ENCODE measurements at regions not wholly inside any gene's neighbourhood (a gene's known extent, or its start where the extent isn't known, plus 50 kb on each side); places are given as distances from the start of the nearest gene placed in this dataset.
"Not testable (repeated sequence)": the region's sequence is repeated elsewhere in the genome, so short reads cannot be mapped to it uniquely, and the experiment has no call there.

- DNase-seq (ENCODE audit: low spot score): not testable (repeated sequence)
Measured at GRCh38 chr2:66242888-66243287, 192.0 kb upstream of the MEIS1 start.

GRCh38 chr2:66242099-66242789 is 192.7 kb upstream of the MEIS1 start:
- DNase-seq (ENCODE audit: low spot score): no peak

DNA sequence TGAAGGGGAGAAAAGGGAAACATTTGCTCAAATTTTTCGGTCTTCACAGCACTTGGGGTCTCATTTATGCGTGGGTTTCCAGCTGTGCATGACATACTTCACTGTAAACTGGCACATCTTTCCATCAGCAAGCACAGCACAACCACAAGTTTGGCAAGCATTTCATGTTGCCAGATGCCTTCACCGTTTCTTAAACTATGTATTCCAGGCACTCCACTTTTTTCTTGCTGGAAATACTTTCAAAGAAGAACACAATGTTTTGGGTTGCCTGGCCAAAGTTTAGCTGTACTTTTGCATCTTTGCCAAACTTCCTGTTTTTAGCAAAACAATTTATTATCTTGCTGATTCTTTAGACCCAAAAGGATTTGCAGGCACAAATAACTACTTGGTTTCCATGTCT is 194.6 kb upstream of the MEIS1 start:
- DNase-seq (ENCODE audit: low spot score): no peak

DNA sequence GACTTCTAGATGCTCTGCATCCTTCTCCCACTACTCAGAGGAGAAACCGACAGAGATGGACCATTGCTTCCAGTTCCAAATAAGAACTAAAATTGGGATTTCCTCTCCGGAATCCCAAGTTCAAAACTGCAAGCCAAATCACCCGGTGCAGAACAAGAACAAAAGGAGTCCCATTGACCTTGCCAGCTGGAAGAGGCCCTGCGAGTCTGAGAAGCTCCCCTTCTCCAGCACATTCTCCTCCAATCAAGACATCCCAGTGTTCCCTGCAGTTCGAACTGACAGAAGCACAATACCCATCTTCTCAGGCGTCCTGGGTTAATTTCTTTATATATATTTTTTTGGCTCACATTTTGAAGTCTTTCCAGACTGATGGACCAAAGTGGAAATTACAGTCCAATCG is 195.3 kb upstream of the MEIS1 start:
- DNase-seq (ENCODE audit: low spot score): no peak

DNA sequence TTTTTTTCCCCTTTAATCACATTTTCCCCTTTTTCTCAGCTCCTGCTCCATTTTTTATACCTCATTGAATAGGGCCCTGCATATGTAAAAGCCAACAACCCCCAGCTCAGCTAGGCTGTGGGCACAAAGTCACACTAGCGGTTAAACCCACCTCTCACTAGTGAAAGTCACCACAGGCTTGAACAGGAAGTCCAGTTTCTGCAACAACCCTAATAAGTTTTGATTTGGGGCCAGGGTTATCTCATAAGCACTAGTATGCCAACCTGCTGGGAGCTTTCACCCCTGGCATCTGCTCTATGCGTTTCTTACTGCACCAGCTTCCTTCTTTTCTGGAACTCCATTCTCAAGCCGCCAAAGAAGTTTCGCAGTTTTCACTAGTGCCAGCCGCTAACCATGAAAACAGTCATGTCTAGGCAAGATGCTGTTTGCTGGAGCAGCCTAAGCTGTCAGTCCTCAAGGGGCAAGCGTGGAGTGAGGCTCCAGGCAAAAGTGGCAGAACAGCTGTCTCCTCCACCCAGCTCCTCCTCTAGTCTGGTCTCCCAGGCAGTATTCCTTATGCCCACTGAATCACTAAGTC is 197.0 kb upstream of the MEIS1 start:
- DNase-seq (ENCODE audit: low spot score): no peak

GRCh38 chr2:66236816-66237802 is 197.8 kb upstream of the MEIS1 start:
- no peak for DNase-seq (ENCODE audit: low spot score)

GRCh38 chr2:66236067-66236685 is 198.7 kb upstream of the MEIS1 start:
- DNase-seq (ENCODE audit: low spot score): no peak

- no peak for DNase-seq (ENCODE audit: low spot score)
Measured at GRCh38 chr2:66235428-66235827, 199.5 kb upstream of the MEIS1 start.

DNA sequence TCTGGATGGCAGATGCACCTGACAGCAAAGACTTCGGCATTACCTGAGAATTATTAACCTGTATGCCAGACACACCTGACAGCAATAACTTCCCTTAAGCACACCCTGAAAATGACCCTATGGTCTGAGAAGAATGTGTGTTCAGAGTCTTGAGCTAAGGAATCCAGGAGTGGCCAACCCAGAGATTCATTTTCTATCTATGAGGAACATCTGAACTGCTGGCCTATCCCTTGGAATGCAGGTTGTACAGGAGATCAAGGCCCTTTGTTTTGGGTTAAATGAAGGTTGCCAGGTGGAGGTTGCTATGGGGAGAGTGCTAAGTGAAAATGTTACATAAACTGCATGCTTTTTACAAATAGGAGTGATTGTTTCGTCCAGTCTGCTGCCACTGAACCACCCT is 200.9 kb upstream of the MEIS1 start:
- DNase-seq (ENCODE audit: low spot score): no peak

DNA sequence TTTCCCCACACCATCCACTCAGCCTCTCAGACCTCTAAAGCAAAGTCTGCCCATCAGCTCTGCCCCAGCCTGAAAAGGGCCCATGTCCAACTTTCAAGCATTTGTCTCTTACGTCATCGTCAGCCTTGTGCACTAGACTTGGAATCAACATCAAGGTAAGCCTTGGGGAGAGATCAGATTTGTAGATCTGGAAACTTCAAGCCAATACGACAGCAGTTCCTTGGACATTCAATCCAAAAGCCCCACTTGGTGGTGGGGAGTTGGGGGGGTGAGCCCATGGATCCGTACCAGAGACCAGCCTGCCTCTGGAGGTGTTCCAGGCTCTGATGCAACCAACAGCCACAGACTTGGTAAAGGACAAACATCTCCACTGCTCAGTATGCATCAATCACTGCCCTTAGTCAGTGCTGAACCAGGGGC is 206.8 kb upstream of the MEIS1 start:
- no peak for DNase-seq (ENCODE audit: low spot score)

- no peak for DNase-seq (ENCODE audit: low spot score)
Measured at GRCh38 chr2:66217039-66217585, 217.8 kb upstream of the MEIS1 start.

DNA sequence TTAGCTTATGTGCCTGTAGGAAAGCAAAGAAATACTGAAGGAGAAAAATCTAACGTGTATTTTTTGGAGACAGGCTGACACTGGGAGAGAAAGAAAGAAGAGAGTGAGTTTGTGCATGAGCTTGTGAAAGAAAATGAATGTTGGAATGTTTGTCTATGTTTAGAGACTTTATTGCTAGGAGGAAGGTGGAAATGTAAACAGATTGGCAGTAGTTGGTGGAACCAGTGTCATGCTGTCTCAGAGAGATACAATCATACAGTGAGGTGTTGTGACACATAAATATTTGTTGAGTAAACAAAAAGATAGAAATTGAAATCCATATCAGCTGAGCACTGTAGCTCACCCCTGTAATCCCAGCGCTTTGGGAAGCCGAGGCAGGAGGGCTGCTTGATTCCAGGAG is 222.2 kb upstream of the MEIS1 start:
- DNase-seq (ENCODE audit: low spot score): no peak

GRCh38 chr2:66202586-66202985 is 232.3 kb upstream of the MEIS1 start:
- no peak for DNase-seq (ENCODE audit: low spot score)

DNA sequence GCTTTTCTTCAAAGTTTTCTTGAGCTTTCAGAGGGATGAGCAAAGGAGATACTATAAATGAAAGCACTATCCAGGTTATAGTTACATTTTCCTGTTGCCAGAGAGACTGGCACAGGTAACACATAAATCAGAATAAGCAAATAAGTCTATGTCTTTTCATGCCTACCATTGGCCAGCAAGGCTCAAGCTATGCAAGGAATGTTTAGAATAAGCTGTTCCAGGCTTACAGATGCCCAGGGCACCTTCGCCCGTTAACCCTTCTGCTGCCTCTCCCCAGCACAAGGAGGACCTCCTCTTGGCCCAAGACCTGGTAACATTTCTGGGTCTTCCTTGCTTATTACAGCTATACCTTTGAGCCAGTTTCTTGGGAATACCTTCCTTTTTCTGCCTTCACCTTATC is 233.7 kb upstream of the MEIS1 start:
- no peak for DNase-seq (ENCODE audit: low spot score)

- no peak for DNase-seq (ENCODE audit: low spot score)
Measured at GRCh38 chr2:66198873-66199272, 236.1 kb upstream of the MEIS1 start.

DNA sequence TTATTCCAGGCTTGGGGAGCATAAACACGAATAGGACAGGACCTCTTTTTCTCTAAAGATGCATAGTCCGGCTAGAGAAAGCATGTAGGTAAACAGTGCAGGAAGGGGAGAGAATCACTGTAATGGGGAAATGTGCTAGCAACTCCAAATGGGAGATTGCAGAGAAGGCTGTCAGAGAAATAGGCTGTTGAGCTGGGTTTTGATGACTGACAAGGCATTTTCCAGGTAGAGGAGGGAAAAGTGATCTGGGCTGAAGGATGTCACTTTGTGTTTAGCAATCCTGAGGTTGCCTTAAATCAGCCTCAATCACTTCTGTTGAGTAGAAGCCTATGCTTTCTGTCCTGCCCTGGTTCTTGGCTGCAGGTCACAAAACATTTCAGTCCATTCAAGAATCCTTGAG is 242.0 kb upstream of the MEIS1 start:
- DNase-seq (ENCODE audit: low spot score): no peak

DNA sequence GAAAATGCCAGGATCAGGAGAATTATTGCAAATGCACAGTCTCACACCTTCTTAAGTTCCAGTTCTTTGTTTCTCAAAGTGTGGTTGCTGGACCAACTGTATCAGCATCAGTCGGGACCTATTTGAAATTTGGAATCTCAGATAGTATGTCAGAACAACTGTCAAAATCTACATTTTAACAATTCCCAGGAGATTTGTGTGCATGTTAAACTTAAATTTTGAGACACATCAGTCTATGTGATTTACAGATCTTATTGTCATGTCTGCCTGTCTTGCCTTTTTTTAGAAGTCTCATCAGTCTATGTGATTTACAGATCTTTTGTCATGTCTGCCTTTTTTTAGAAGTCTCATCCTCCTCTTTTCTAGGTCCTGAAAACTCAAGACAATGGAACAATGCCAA is 243.6 kb upstream of the MEIS1 start:
- no peak for DNase-seq (ENCODE audit: low spot score)

- DNase-seq (ENCODE audit: low spot score): no peak
Measured at GRCh38 chr2:66189553-66189952, 245.4 kb upstream of the MEIS1 start.

DNA sequence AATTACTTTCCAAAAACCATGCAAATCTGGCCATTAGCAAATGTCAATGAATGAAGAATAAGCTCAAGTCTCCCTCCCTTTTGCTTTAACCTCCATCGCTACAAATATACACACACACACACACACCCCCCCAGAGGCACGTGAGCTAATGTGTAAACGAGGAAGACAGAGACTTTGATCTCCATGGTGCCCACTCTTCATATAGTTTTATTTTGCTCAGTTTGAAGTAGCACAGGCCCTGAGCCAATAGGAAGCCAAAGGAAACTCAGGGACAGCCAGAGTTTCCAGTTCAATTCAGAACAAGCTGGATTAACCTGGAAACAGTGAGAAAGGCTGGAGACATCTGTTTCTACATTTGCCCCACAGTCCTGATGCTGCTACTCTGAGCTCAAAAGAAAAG is 248.4 kb upstream of the MEIS1 start:
- DNase-seq (ENCODE audit: low spot score): no peak

GRCh38 chr2:66185497-66186054 is 249.3 kb upstream of the MEIS1 start:
- no peak for DNase-seq (ENCODE audit: low spot score)

GRCh38 chr2:66177128-66177796 is 257.7 kb upstream of the MEIS1 start:
- DNase-seq (ENCODE audit: low spot score): not testable (repeated sequence)
